SJCRH30 (cell line): ENCODE measurements at regions not wholly inside any gene's neighbourhood (a gene's known extent, or its start where the extent isn't known, plus 50 kb on each side); places are given as distances from the start of the nearest gene placed in this dataset.

ENCODE experiments used
- DNase-seq, 2 experiments: peaks; one replicate each; pipeline ENCODE4 v3.0.0-alpha.2; 2015 to 2020
- H3K27ac ChIP-seq: fragments of 250-450 bp; sonication (Bioruptor Pico); 2 replicates; pipeline ENCODE4 v1.5.1; 2020; ENCODE audit warnings: mild to moderate bottlenecking, moderate library complexity
- H3K27me3 ChIP-seq: fragments of 250-450 bp; sonication (Bioruptor Pico); 2 replicates; pipeline ENCODE4 v1.5.1; 2020; ENCODE audit warnings: mild to moderate bottlenecking, moderate library complexity
- H3K36me3 ChIP-seq: fragments of 250-450 bp; sonication (Bioruptor Pico); 2 replicates; pipeline ENCODE4 v1.5.1; 2020; ENCODE audit warnings: mild to moderate bottlenecking, moderate library complexity
- H3K4me1 ChIP-seq: fragments of 250-450 bp; sonication (Bioruptor Pico); 2 replicates; pipeline ENCODE4 v1.5.1; 2020; ENCODE audit warnings: mild to moderate bottlenecking, moderate library complexity
- H3K4me3 ChIP-seq: fragments of 250-450 bp; sonication (Bioruptor Pico); 2 replicates; pipeline ENCODE4 v1.5.1; 2020; ENCODE audit warnings: mild to moderate bottlenecking, moderate library complexity
- H3K9me3 ChIP-seq: fragments of 250-450 bp; sonication (Bioruptor Pico); replicated peaks from 2 replicates; pipeline ENCODE4 v1.5.1; 2020; ENCODE audit warnings: mild to moderate bottlenecking, moderate library complexity

GRCh38 chr2:129702416-129703176 is 276.9 kb upstream of the RAB6C start:
- no peaks in the 10 kb centered on the region for H3K36me3 ChIP-seq
- no peaks in the 10 kb centered on the region for H3K9me3 ChIP-seq
- no peak overlapping the region for H3K4me3 ChIP-seq
- H3K27me3 ChIP-seq: no peaks in the 10 kb centered on the region; the same call in 1 of the 2 replicates
- no peak for DNase-seq
- H3K27ac ChIP-seq: no peak overlapping the region
- H3K4me1 ChIP-seq: no peaks in the 10 kb centered on the region

GRCh38 chr2:129705085-129705484 is 274.4 kb upstream of the RAB6C start:
- no peak overlapping the region for H3K4me3 ChIP-seq
- no peaks in the 10 kb centered on the region for H3K36me3 ChIP-seq
- no peaks in the 10 kb centered on the region; the same call in 1 of the 2 replicates for H3K27me3 ChIP-seq
- H3K9me3 ChIP-seq: no peaks in the 10 kb centered on the region
- H3K4me1 ChIP-seq: no peaks in the 10 kb centered on the region
- no peak for DNase-seq
- H3K27ac ChIP-seq: no peak overlapping the region

- Histone ChIP-seq H3K27me3 (no peaks in the 10 kb centered on the region; the same call in 1 of the 2 replicates), H3K27ac (no peak overlapping the region), H3K9me3 (no peaks in the 10 kb centered on the region), H3K36me3 (no peaks in the 10 kb centered on the region), H3K4me1 (no peaks in the 10 kb centered on the region), H3K4me3 (no peak overlapping the region)
- no peak for DNase-seq
Observed at GRCh38 chr2:129707800-129708199, 271.7 kb upstream of the RAB6C start.

GRCh38 chr2:129708221-129708967 is 271.1 kb upstream of the RAB6C start:
- Histone ChIP-seq H3K4me1 (no peaks in the 10 kb centered on the region), H3K36me3 (no peaks in the 10 kb centered on the region), H3K9me3 (no peaks in the 10 kb centered on the region), H3K27me3 (no peaks in the 10 kb centered on the region), H3K4me3 (no peak overlapping the region), H3K27ac (no peak overlapping the region)
- no peak for DNase-seq

GRCh38 chr2:129709001-129709955 is 270.2 kb upstream of the RAB6C start:
- no peak for DNase-seq
- H3K9me3 ChIP-seq: no peaks in the 10 kb centered on the region
- no peaks in the 10 kb centered on the region for H3K27me3 ChIP-seq
- no peak overlapping the region for H3K4me3 ChIP-seq
- no peak overlapping the region for H3K27ac ChIP-seq
- no peaks in the 10 kb centered on the region for H3K36me3 ChIP-seq
- no peaks in the 10 kb centered on the region for H3K4me1 ChIP-seq

GRCh38 chr2:129709956-129710598 is 269.4 kb upstream of the RAB6C start:
- Histone ChIP-seq H3K36me3 (no peaks in the 10 kb centered on the region), H3K27me3 (no peaks in the 10 kb centered on the region), H3K4me3 (no peak overlapping the region), H3K27ac (no peak overlapping the region), H3K9me3 (no peaks in the 10 kb centered on the region), H3K4me1 (no peaks in the 10 kb centered on the region)
- DNase-seq: no peak

GRCh38 chr2:129710670-129711495 is 268.6 kb upstream of the RAB6C start:
- H3K9me3 ChIP-seq: no peaks in the 10 kb centered on the region
- H3K4me3 ChIP-seq: no peak overlapping the region
- H3K36me3 ChIP-seq: no peaks in the 10 kb centered on the region
- H3K27me3 ChIP-seq: peaks cover 3% of the 10 kb centered on the region; the same call in 1 of the 2 replicates
- DNase-seq: no peak
- no peaks in the 10 kb centered on the region for H3K4me1 ChIP-seq
- no peak overlapping the region for H3K27ac ChIP-seq

- no peak overlapping the region for H3K27ac ChIP-seq
- no peaks in the 10 kb centered on the region for H3K9me3 ChIP-seq
- no peak for DNase-seq
Observed at GRCh38 chr2:129711816-129712675, 267.4 kb upstream of the RAB6C start.

GRCh38 chr2:129712676-129712985 is 266.8 kb upstream of the RAB6C start:
- Histone ChIP-seq H3K27ac (no peak overlapping the region), H3K9me3 (no peaks in the 10 kb centered on the region), H3K27me3 (peaks cover 3% of the 10 kb centered on the region; the same call in 1 of the 2 replicates), H3K4me1 (no peaks in the 10 kb centered on the region), H3K36me3 (no peaks in the 10 kb centered on the region), H3K4me3 (no peak overlapping the region)
- DNase-seq: no peak

More at GRCh38 chr2:129711816-129712675, 267.4 kb upstream of the RAB6C start:
- H3K4me3 ChIP-seq: no peak overlapping the region
- no peaks in the 10 kb centered on the region for H3K36me3 ChIP-seq
- H3K4me1 ChIP-seq: no peaks in the 10 kb centered on the region
- peaks cover 3% of the 10 kb centered on the region; the same call in 1 of the 2 replicates for H3K27me3 ChIP-seq

- Histone ChIP-seq H3K4me1 (no peaks in the 10 kb centered on the region), H3K9me3 (no peaks in the 10 kb centered on the region), H3K27ac (no peak overlapping the region), H3K4me3 (no peak overlapping the region), H3K36me3 (no peaks in the 10 kb centered on the region), H3K27me3 (peaks cover 3% of the 10 kb centered on the region; the same call in 1 of the 2 replicates)
- no peak for DNase-seq
Observed at GRCh38 chr2:129713337-129713736, 266.1 kb upstream of the RAB6C start.

GRCh38 chr2:129716781-129717559 is 262.5 kb upstream of the RAB6C start:
- Histone ChIP-seq H3K9me3 (no peaks in the 10 kb centered on the region), H3K36me3 (no peaks in the 10 kb centered on the region), H3K27ac (no peak overlapping the region), H3K4me1 (no peaks in the 10 kb centered on the region), H3K27me3 (peaks cover 3% of the 10 kb centered on the region; the same call in 1 of the 2 replicates), H3K4me3 (no peak overlapping the region)
- DNase-seq: no peak

- H3K4me1 ChIP-seq: no peaks in the 10 kb centered on the region
- DNase-seq: no peak
- H3K27me3 ChIP-seq: peaks cover 3% of the 10 kb centered on the region; the same call in 1 of the 2 replicates
- H3K36me3 ChIP-seq: no peaks in the 10 kb centered on the region
- H3K4me3 ChIP-seq: no peak overlapping the region
- no peaks in the 10 kb centered on the region for H3K9me3 ChIP-seq
- H3K27ac ChIP-seq: no peak overlapping the region
Observed at GRCh38 chr2:129717560-129718130, 261.8 kb upstream of the RAB6C start.
